ENCODE measurements at regions not wholly inside any gene's neighbourhood (a gene's known extent, or its start where the extent isn't known, plus 50 kb on each side); places are given as distances from the start of the nearest gene placed in this dataset.

- Histone ChIP-seq H3F3A (ENCODE audit: insufficient read depth, low read length) (no peaks in the 10 kb centered on the region), H3K36me3 (ENCODE audit: insufficient read depth, low read length) (no peaks in the 10 kb centered on the region), H3K27ac (ENCODE audit: low read depth, low read length, poor library complexity, severe bottlenecking) (no peak overlapping the region), H3K4me2 (ENCODE audit: low read length) (no peak overlapping the region), H3K79me2 (ENCODE audit: insufficient read depth, low read length) (no peaks in the 10 kb centered on the region), H3K9ac (ENCODE audit: low read length) (no peak overlapping the region), H2AFZ (ENCODE audit: low read length) (no peak overlapping the region), H3K27me3 (ENCODE audit: insufficient read depth, low read length) (no peaks in the 10 kb centered on the region), H3K9me3 (ENCODE audit: low read length) (0 out of 2 replicates have a peak, but pooled peaks cover 2% of the 10 kb centered on the region), H3K9me2 (ENCODE audit: low read depth, low read length) (no peaks in the 10 kb centered on the region), H3K4me1 (ENCODE audit: insufficient read depth, low read length, severe bottlenecking) (no peaks in the 10 kb centered on the region), H4K20me1 (ENCODE audit: insufficient read depth, low read length) (no peaks in the 10 kb centered on the region), H3K4me3 (ENCODE audit: low read depth, low read length, poor library complexity, severe bottlenecking) (no peak overlapping the region)
- TF ChIP-seq EZH2 (IDR thresholded peaks at IDR 0.05; ENCODE audit: borderline replicate concordance, low read length) (no peak), CTCF (IDR thresholded peaks at IDR 0.05; ENCODE audit: low read length) (no peak)
Observed at GRCh38 chr4:124958847-124959246, 246.3 kb upstream of the ANKRD50 start.

GRCh38 chr4:124955476-124955875, 242.9 kb upstream of the ANKRD50 start:
- H3K4me3 ChIP-seq (ENCODE audit: low read depth, low read length, poor library complexity, severe bottlenecking), result no peak overlapping the region
- H3K36me3 ChIP-seq (ENCODE audit: insufficient read depth, low read length), result no peaks in the 10 kb centered on the region
- no peaks in the 10 kb centered on the region for H3F3A ChIP-seq (ENCODE audit: insufficient read depth, low read length)
- no peaks in the 10 kb centered on the region for H3K27me3 ChIP-seq (ENCODE audit: insufficient read depth, low read length)
- no peaks in the 10 kb centered on the region for H4K20me1 ChIP-seq (ENCODE audit: insufficient read depth, low read length)
- H3K4me2 ChIP-seq (ENCODE audit: low read length), result no peak overlapping the region
- H3K9me3 ChIP-seq (ENCODE audit: low read length), result 0 out of 2 replicates have a peak, but pooled peaks cover 2% of the 10 kb centered on the region
- H3K4me1 ChIP-seq (ENCODE audit: insufficient read depth, low read length, severe bottlenecking), result no peaks in the 10 kb centered on the region
- no peak overlapping the region for H3K9ac ChIP-seq (ENCODE audit: low read length)
- H3K9me2 ChIP-seq (ENCODE audit: low read depth, low read length), result no peaks in the 10 kb centered on the region
- H3K79me2 ChIP-seq (ENCODE audit: insufficient read depth, low read length), result no peaks in the 10 kb centered on the region
- no peak overlapping the region for H2AFZ ChIP-seq (ENCODE audit: low read length)
- TF ChIP-seq EZH2 (IDR thresholded peaks at IDR 0.05; ENCODE audit: borderline replicate concordance, low read length) (no peak), CTCF (IDR thresholded peaks at IDR 0.05; ENCODE audit: low read length) (no peak)
- no peak overlapping the region for H3K27ac ChIP-seq (ENCODE audit: low read depth, low read length, poor library complexity, severe bottlenecking)

- no peak overlapping the region for H3K9ac ChIP-seq (ENCODE audit: low read length)
- H3K27me3 ChIP-seq (ENCODE audit: insufficient read depth, low read length), result no peaks in the 10 kb centered on the region
- no peaks in the 10 kb centered on the region for H3K36me3 ChIP-seq (ENCODE audit: insufficient read depth, low read length)
- no peaks in the 10 kb centered on the region for H3K79me2 ChIP-seq (ENCODE audit: insufficient read depth, low read length)
- no peaks in the 10 kb centered on the region for H3K9me3 ChIP-seq (ENCODE audit: low read length)
- no peak overlapping the region for H3K27ac ChIP-seq (ENCODE audit: low read depth, low read length, poor library complexity, severe bottlenecking)
- no peak overlapping the region for H3K4me3 ChIP-seq (ENCODE audit: low read depth, low read length, poor library complexity, severe bottlenecking)
- no peaks in the 10 kb centered on the region for H3F3A ChIP-seq (ENCODE audit: insufficient read depth, low read length)
- no peaks in the 10 kb centered on the region for H3K4me1 ChIP-seq (ENCODE audit: insufficient read depth, low read length, severe bottlenecking)
- H3K9me2 ChIP-seq (ENCODE audit: low read depth, low read length), result no peaks in the 10 kb centered on the region
- H4K20me1 ChIP-seq (ENCODE audit: insufficient read depth, low read length), result no peaks in the 10 kb centered on the region
- no peak overlapping the region for H2AFZ ChIP-seq (ENCODE audit: low read length)
- H3K4me2 ChIP-seq (ENCODE audit: low read length), result no peak overlapping the region
- TF ChIP-seq CTCF (IDR thresholded peaks at IDR 0.05; ENCODE audit: low read length) (no peak), EZH2 (IDR thresholded peaks at IDR 0.05; ENCODE audit: borderline replicate concordance, low read length) (no peak)
Observed at GRCh38 chr4:124954046-124954445, 241.5 kb upstream of the ANKRD50 start.

Measured in OCI-LY1 (cell line).